Astrocyte (in vitro differentiated cells and primary cell): ENCODE measurements at regions not wholly inside any gene's neighbourhood (a gene's known extent, or its start where the extent isn't known, plus 50 kb on each side); places are given as distances from the start of the nearest gene placed in this dataset.
A peak's percentile ranks its signal among the peaks of the same experiment; 100 is the strongest.

Experiments used
- DNase-seq: peaks from one replicate; pipeline ENCODE4 v3.0.0-alpha.2; 2010; ENCODE audit warnings: low read depth
- FAIRE-seq: peaks from 2 replicates; lab custom pipeline; 2011; peaks lifted over from hg19 to GRCh38; lab: Jason Lieb, UNC
- H2AFZ ChIP-seq: 2 replicates; pipeline ENCODE4 v1.6.0; 2012; ENCODE audit warnings: low read depth, low read length, inconsistent platforms
- H3K27ac ChIP-seq: 2 replicates; pipeline ENCODE4 v1.5.1; 2011; ENCODE audit warnings: low read depth, low read length, inconsistent platforms
- H3K27me3 ChIP-seq: 2 replicates; pipeline ENCODE4 v1.6.0; 2011; ENCODE audit warnings: low read length, inconsistent platforms; ENCODE audit not compliant: insufficient read depth
- H3K36me3 ChIP-seq: 2 replicates; pipeline ENCODE4 v1.5.1; 2011; ENCODE audit warnings: low read length, inconsistent platforms; ENCODE audit not compliant: insufficient read depth
- H3K4me1 ChIP-seq: 2 replicates; pipeline ENCODE4 v1.5.1; 2011; ENCODE audit warnings: low read length, inconsistent platforms; ENCODE audit not compliant: insufficient read depth
- H3K4me2 ChIP-seq: 2 replicates; pipeline ENCODE4 v1.6.0; 2012; ENCODE audit warnings: low read length, inconsistent platforms
- H3K4me3 ChIP-seq: 2 replicates; pipeline ENCODE4 v1.5.1; 2011; ENCODE audit warnings: low read depth, mild to moderate bottlenecking, low read length, inconsistent platforms; ENCODE audit not compliant: insufficient read depth
- H3K79me2 ChIP-seq: 2 replicates; pipeline ENCODE4 v1.6.0; 2012; ENCODE audit warnings: mild to moderate bottlenecking, low read length, inconsistent platforms; ENCODE audit not compliant: insufficient read depth
- H3K9ac ChIP-seq: 2 replicates; pipeline ENCODE4 v1.6.0; 2012; ENCODE audit warnings: mild to moderate bottlenecking, low read length, inconsistent platforms
- H3K9me3 ChIP-seq: 2 replicates; pipeline ENCODE4 v1.5.1; 2012; ENCODE audit warnings: low read depth, mild to moderate bottlenecking, low read length, inconsistent platforms; ENCODE audit not compliant: insufficient read depth
- H4K20me1 ChIP-seq: 2 replicates; pipeline ENCODE4 v1.6.0; 2012; ENCODE audit warnings: low read length, inconsistent platforms; ENCODE audit not compliant: insufficient read depth
- H3K27ac Mint-ChIP-seq: one replicate; pipeline ENCODE4 v1.8.0; 2021; ENCODE audit warnings: mild to moderate bottlenecking, mixed read lengths; ENCODE audit not compliant: unreplicated experiment
- H3K27me3 Mint-ChIP-seq: one replicate; pipeline ENCODE4 v1.8.0; 2021; ENCODE audit warnings: low read depth, mixed read lengths; ENCODE audit not compliant: unreplicated experiment
- H3K36me3 Mint-ChIP-seq: one replicate; pipeline ENCODE4 v1.8.0; 2021; ENCODE audit warnings: low read depth, mixed read lengths; ENCODE audit not compliant: unreplicated experiment
- H3K4me1 Mint-ChIP-seq: one replicate; pipeline ENCODE4 v1.8.0; 2021; ENCODE audit warnings: low read depth, mixed read lengths; ENCODE audit not compliant: unreplicated experiment
- H3K4me3 Mint-ChIP-seq: one replicate; pipeline ENCODE4 v1.8.0; 2021; ENCODE audit warnings: mild to moderate bottlenecking, moderate library complexity, mixed read lengths; ENCODE audit not compliant: unreplicated experiment
- H3K9me3 Mint-ChIP-seq: one replicate; pipeline ENCODE4 v1.8.0; 2021; ENCODE audit warnings: mild to moderate bottlenecking, mixed read lengths; ENCODE audit not compliant: unreplicated experiment
- CTCF ChIP-seq: IDR thresholded peaks from 2 replicates; pipeline ENCODE4 v1.5.1; 2011; ENCODE audit warnings: low read depth, mild to moderate bottlenecking, inconsistent platforms, low read length, moderate library complexity; ENCODE audit not compliant: insufficient read depth
- EZH2 ChIP-seq: IDR thresholded peaks from 2 replicates; pipeline ENCODE4 v1.6.1; 2012; ENCODE audit warnings: mild to moderate bottlenecking, low read length, inconsistent platforms; ENCODE audit not compliant: insufficient read depth

GRCh38 chr6:44657206-44657819, 269.8 kb downstream of the CDC5L start:
- no peaks in the 10 kb centered on the region for H3K79me2 ChIP-seq
- FAIRE-seq (no peak), DNase-seq (no peak)
- peaks cover 34% of the 10 kb centered on the region for H3K4me1 ChIP-seq
- no peak overlapping the region for H3K4me3 Mint-ChIP-seq
- H3K36me3 ChIP-seq = no peaks in the 10 kb centered on the region
- no peak overlapping the region for H3K9ac ChIP-seq
- H2AFZ ChIP-seq = peak overlapping the region; percentile 20
- peaks cover 3% of the 10 kb centered on the region for H3K9me3 Mint-ChIP-seq
- H3K9me3 ChIP-seq = no peaks in the 10 kb centered on the region
- H3K27me3 ChIP-seq = no peaks in the 10 kb centered on the region
- no peak overlapping the region for H3K27ac ChIP-seq
- no peak overlapping the region for H3K27ac Mint-ChIP-seq
- TF ChIP-seq EZH2 (no peak), CTCF (no peak)
- no peaks in the 10 kb centered on the region for H3K27me3 Mint-ChIP-seq
- H4K20me1 ChIP-seq = no peaks in the 10 kb centered on the region
- H3K4me1 Mint-ChIP-seq = peaks cover 42% of the 10 kb centered on the region
- H3K4me2 ChIP-seq = no peak overlapping the region
- H3K4me3 ChIP-seq = no peak overlapping the region
- H3K36me3 Mint-ChIP-seq = peaks cover 2% of the 10 kb centered on the region

- FAIRE-seq = no peak
- H3K9me3 ChIP-seq = no peaks in the 10 kb centered on the region
- H3K4me1 ChIP-seq = peaks cover 42% of the 10 kb centered on the region
- peaks cover 2% of the 10 kb centered on the region for H3K9me3 Mint-ChIP-seq
- H3K27ac ChIP-seq = no peak overlapping the region
- peaks cover 2% of the 10 kb centered on the region for H3K36me3 Mint-ChIP-seq
- no peaks in the 10 kb centered on the region for H3K27me3 ChIP-seq
- H3K9ac ChIP-seq = no peak overlapping the region
- no peaks in the 10 kb centered on the region for H4K20me1 ChIP-seq
- H3K4me3 ChIP-seq = no peak overlapping the region
- H3K4me2 ChIP-seq = no peak overlapping the region
- H3K36me3 ChIP-seq = no peaks in the 10 kb centered on the region
- no peaks in the 10 kb centered on the region for H3K27me3 Mint-ChIP-seq
- TF ChIP-seq EZH2 (no peak), CTCF (no peak)
- H3K27ac Mint-ChIP-seq = no peak overlapping the region
- no peak overlapping the region for H2AFZ ChIP-seq
- H3K79me2 ChIP-seq = no peaks in the 10 kb centered on the region
- H3K4me3 Mint-ChIP-seq = no peak overlapping the region
- peaks cover 53% of the 10 kb centered on the region for H3K4me1 Mint-ChIP-seq
- DNase-seq = no peak
These were observed 271.1 kb downstream of the CDC5L start for GRCh38 chr6:44658571-44658970.

- H3K4me1 Mint-ChIP-seq = peaks cover 64% of the 10 kb centered on the region
- Histone ChIP-seq H3K9ac (no peak overlapping the region), H3K27me3 (no peaks in the 10 kb centered on the region), H3K9me3 (no peaks in the 10 kb centered on the region), H3K79me2 (no peaks in the 10 kb centered on the region), H3K27ac (no peak overlapping the region), H3K4me2 (no peak overlapping the region), H2AFZ (no peak overlapping the region), H4K20me1 (no peaks in the 10 kb centered on the region), H3K4me1 (peaks cover 46% of the 10 kb centered on the region), H3K4me3 (no peak overlapping the region), H3K36me3 (no peaks in the 10 kb centered on the region)
- DNase-seq (no peak), FAIRE-seq (no peak)
- peaks cover 2% of the 10 kb centered on the region for H3K9me3 Mint-ChIP-seq
- TF ChIP-seq EZH2 = no peak
- TF ChIP-seq CTCF = no peak
- no peaks in the 10 kb centered on the region for H3K27me3 Mint-ChIP-seq
- no peak overlapping the region for H3K4me3 Mint-ChIP-seq
- H3K27ac Mint-ChIP-seq = no peak overlapping the region
- peaks cover 2% of the 10 kb centered on the region for H3K36me3 Mint-ChIP-seq
These were observed 272.2 kb downstream of the CDC5L start for GRCh38 chr6:44659726-44660125.
